Transverse colon (tissue), 4 donors: ENCODE measurements at regions not wholly inside any gene's neighbourhood (a gene's known extent, or its start where the extent isn't known, plus 50 kb on each side); places are given as distances from the start of the nearest gene placed in this dataset.

Experiments used
- CTCF ChIP-seq, 5 experiments: fragments of 200-600 bp in 3 of 5; fragments of 450-650 bp in 2 of 5; sonication (generic) in 3 of 5; IDR thresholded peaks; 1 replicate in 2 of 5; 2 replicates in 3 of 5; pipeline ENCODE4 v1.5.1; 2016 to 2017; ENCODE audit warnings: antibody characterized with exemption in 5 of 5, inconsistent platforms in 3 of 5, mild to moderate bottlenecking in 2 of 5, moderate library complexity in 1 of 5
- EP300 ChIP-seq: sonication (generic); formaldehyde crosslinking; IDR thresholded peaks from one replicate; pipeline ENCODE4 v1.6.1; 2017; ENCODE audit warnings: antibody characterized with exemption, low read depth
- POLR2A ChIP-seq: fragments of 450-650 bp; IDR thresholded peaks from one replicate; pipeline ENCODE4 v1.6.1; 2016; ENCODE audit warnings: antibody characterized with exemption, mild to moderate bottlenecking, moderate library complexity
- POLR2AphosphoS5 ChIP-seq, 3 donors: sonication (generic); formaldehyde crosslinking; IDR thresholded peaks; one replicate each; pipeline ENCODE4 v1.6.1; 2016; ENCODE audit warnings: antibody characterized with exemption in 3 of 3

GRCh38 chr13:33575378-33575777, 242.6 kb upstream of the RFC3 start:
- TF ChIP-seq CTCF (IDR thresholded peaks at IDR 0.05) (no peak), EP300 (no peak), POLR2A (no peak), POLR2AphosphoS5 (IDR thresholded peaks at IDR 0.05) (no peak)
